CD4-positive, alpha-beta T cell treated with Interleukin-10 for 1 hour (primary cell): ENCODE measurements at regions not wholly inside any gene's neighbourhood (a gene's known extent, or its start where the extent isn't known, plus 50 kb on each side); places are given as distances from the start of the nearest gene placed in this dataset.
"Not testable (repeated sequence)": the region's sequence is repeated elsewhere in the genome, so short reads cannot be mapped to it uniquely, and the experiment has no call there.

Source experiments
- DNase-seq: peaks from one replicate; pipeline ENCODE4 v3.0.0-alpha.2; 2020

DNA sequence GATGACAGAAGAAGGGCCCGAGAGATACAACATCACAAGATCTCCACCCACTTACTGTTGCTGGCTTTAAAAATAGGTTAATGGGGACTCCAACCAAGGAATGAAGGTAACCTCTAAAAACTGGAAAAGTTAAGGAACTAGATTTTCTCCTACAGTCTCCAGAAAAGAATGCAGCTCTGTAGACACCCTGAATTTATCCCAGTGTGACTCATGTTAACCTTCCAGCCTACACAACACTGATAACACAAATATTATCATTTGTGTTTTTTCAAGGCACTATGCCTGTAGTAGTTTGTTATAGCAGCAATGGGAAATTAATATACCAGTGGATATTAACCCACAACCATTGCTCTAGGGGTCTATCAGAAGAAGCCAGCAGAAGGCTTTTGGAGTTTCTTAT is 730.7 kb upstream of the ZP4 start:
- no peak for DNase-seq

DNA sequence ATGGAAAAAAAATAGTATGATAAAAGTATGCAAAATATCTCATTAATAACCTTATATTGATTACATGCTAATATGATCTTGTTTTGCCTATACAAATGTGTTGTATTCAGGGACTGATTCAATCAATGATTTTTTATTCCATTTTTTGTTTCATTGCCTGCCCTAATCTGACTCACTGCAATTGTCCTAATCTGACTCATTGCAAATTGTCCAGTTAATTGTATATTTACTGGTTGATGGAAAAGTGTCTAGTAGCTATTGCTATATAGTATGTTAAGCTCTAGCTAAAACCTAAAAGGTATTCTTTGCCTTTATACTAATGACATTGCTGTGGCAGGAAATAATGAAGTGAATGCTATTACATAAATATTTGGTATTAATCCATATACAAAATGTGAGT is 728.9 kb upstream of the ZP4 start:
- DNase-seq: no peak

DNA sequence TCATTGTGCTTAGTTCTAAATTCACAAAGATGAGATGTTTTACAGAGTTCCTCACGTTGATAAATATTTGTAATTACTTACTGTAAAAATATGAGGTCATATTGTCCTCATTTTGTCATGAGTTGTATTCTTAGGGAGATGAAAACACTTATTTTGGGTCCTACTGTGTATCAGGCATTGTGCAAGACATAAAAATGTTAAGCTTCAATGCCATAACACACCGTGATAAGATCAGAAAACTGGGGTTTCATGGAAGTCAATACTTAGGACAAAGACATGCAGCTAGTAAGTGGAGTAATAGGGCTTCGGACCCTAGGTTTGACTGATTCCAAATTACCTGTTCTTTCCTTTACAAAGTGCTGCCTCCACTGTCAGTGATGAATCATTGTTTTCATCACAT is 720.7 kb upstream of the ZP4 start:
- DNase-seq: no peak

DNA sequence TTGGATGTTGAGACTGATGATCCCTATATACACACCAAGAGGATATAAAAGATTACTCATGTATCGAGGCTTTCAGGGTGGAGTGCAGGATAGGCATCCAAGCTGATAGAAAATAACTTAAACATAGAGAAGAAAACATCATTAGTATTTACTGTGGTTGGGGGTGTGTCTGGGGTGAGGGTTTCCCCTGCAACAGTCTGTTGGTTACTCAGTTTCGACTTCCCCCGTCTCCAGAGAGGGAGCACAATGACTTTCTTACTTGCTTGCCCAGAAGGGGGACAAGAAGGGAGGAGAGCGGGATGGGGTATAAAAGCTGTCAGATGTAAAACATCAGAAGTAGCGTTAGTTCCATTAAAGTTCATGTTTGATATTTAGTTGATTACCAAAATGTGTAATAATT is 717.4 kb upstream of the ZP4 start:
- no peak for DNase-seq

DNA sequence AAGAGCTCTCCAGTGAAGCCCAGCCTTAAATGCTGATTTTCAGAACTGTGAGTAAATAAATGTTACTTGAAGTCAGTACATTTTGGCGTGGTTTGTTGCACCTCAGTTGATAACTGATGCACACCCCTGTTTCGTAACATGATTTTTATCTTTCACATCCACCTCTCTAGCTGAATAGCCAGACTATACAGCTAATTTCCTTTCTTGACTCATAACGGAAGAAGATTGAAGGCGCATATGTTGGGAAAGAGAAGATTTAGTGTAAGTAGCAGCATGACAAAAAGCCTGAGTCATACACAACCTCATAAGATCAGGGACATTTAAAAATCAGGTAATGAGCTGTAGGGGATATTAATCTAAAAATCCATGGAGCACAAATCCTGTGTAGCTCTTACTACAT is 716.2 kb upstream of the ZP4 start:
- no peak for DNase-seq

DNA sequence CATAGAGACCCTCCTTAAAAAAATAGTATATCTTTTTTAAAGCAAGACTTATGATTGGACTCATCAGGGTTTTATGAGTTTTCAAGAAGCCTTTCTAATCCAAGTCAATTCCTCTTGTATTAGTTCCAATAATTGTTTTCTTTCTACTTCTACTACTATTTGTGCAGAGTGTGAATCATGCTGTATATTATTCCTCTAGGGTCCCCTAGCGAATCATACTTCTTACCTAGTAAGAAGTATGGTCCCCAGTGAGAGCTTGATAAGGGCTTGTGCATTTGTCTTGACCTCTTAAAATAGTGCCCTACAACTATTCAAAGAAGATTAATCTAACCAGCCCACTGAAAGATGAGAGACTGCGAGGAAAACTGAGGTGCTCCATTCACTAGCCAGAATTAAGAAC is 715.7 kb upstream of the ZP4 start:
- no peak for DNase-seq

DNA sequence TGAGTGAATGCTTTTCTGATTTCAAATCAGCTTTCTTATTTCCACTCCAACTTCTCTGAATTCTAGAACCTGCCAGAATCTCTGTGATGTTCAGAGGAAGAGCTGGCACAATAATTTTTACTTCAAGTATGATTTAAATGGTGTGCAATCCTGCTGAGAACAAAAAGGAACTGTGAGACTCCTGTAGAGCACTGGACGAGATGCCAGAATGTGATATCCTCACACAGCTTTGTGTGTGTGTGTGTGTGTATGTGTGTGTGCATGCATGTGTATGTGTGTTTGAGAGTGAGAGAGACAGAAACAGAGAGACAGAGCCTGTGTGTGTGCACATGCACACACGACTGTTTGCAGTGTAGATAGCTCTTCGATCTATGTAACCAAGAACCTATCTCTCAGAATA is 713.6 kb upstream of the ZP4 start:
- DNase-seq: no peak

DNA sequence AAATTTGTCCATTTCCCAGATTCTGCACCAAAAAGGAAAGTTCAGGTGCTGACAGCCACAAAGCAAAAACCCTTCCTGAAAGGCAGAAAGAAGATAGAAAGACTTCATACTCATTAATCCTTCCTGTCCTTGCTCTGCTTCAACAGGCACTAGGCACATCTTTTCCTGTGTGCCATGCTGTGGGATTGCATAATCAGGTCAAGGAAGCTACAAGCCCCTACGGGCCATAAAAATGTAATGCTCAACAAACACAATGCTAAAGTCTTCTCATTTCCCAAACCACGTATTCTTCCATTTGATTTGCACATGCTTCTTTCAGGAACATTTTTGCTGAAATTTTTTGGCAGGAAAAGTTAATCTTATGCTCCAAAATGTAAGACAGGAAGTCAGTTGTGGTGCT is 710.9 kb upstream of the ZP4 start:
- DNase-seq: not testable (repeated sequence)

DNA sequence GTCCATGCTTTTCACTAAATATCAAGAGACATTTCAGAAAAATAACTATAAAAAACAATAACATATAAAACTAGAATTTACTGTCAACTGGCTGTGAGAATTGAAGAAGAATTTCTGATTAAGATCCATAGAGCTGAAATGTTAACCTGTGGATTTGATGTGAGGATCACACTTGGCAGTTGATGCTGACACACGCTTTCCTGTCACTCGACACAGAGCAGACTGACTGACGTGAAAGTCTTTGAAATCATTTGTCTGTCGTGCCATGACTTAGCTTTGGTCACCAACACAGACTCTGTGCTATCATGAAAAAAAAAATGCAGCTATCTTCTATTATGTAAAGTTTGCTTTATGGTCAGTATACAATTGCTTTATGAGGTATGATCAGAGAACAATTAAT is 706.0 kb upstream of the ZP4 start:
- no peak for DNase-seq

DNA sequence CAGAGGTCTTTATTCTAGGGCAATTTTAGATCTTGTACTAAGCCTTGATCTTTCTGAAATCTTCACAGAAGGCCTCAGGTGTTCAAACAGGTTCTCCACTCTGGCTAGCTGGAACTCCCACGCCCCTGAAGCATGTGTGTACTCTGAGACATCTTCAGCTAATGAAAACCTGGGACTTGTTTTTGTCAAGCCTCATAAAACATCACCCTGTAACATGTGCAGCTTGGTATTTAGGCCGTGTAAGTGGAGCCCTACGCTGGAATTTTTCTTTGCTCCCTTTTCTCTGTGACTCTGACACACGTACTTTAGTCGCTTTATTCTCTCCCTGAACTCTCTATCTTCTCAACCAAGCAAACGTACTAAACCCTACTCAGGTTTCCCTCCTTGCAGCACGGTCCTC is 701.9 kb upstream of the ZP4 start:
- no peak for DNase-seq

DNA sequence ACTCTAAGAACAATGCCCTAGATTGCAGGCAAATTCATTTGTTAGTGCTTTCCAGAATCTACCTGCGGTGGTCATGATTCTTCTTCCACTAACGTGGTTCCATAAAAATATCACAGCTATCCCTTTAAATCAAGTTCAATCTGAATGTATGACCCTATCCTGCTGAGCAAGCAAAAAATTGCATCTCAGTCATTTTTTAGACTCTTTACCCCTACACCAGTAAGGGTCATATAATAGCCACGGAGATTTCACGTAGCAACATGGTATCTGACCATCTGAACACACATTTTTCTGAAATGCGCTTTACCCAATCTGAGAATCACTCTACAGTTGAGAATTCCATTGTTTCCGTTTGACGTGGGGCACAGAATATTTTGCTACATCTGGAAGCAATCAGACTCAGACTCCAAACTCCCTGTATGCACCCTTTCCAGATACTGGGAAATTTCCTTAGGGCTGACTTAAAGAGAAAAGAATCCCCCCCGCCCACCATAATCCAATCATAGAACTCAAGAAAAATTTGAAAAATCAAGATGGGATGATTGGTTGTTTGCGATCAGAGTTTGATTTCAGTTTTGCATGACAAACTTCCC is 699.2 kb upstream of the ZP4 start:
- DNase-seq: no peak

DNA sequence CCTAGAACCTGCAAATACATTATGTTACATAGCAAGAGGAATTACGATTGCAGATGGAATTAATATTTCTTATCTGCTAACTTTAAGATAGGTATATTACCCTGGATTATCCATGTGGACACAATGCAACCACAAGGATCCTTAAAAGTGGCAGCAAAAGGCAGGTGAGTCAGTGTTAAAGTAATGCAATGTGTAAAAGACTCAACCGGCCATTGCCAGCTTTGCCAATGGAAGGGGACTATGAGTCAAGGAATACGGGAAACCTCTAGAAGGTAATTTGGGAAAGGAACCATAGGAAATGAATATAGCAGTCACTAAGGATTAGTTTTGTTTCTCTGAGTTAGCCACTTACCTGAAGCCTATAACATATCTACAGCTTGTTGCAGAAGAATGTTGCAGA is 692.1 kb upstream of the ZP4 start:
- DNase-seq: no peak

DNA sequence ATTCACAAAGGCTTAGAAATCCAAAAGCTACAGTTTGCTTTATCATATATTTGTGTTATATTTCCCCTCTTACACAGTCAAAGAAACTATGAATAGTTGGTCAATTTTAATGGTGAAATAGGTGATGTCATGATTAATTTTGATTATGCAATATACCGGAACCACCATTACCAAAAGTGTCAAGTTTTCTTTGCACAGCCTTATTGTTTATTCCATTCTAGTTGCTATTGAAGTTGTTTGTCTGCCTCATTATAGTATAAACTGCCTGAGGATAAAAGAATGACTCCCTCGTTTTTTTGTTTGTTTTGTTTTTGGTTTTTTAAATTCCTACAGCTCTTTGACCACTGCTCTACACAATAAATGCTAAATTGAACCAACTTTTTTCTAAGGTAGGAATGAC is 690.6 kb upstream of the ZP4 start:
- no peak for DNase-seq

DNA sequence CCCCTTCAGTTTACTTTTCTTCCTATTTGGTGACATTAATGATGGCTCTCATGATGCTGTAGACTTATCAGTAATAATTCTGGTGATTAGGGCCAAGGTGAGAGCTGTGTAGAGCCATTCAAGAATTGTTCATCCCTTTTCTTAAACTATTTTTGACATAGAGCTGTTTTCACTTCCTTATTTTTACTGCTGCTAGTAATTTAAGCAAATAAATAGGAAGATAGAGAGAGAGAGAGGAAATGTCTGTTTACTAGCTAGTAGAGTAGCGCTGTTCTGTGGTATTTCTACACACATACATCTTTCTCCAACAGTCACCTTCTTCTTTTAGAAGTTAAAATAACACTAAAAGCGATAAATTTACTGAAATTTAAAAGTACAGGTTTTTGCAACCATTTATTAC is 678.0 kb upstream of the ZP4 start:
- DNase-seq: no peak

DNA sequence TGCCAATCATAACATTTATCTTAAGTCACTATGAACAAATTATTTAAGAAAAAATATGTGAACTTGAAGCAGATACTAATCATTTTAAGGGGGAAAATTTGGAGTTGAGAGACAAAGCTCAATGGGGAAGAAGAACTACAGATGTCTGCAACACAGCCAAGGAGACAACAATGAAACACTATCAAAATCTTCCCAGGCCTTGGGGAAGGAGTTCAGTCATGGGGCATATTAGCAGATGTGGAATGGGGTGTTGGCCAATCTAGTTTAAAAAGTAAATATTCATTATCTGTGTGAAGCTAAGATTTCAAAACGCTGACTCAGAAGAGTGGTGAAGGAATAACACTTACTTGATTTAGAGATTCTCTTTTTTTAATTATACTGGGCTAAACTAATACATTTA is 671.6 kb upstream of the ZP4 start:
- DNase-seq: no peak

DNA sequence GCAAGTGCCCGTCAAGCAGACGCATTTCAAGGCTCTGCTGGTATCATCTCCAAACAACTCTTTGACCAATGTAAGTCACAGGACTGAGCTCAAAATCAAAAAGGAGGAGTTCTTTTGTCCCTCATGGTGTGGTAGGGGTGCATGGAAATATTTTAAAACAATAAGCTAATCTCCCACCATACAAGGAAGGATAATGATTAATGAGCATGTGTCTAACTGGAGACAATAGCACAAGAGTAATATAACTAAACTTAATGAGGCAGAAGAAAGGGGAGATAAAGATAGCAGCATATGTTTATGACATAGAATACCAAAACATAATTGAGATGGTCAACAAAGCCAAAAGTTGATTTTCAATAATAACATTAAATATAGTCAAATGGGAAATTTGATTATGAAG is 668.0 kb upstream of the ZP4 start:
- no peak for DNase-seq

DNA sequence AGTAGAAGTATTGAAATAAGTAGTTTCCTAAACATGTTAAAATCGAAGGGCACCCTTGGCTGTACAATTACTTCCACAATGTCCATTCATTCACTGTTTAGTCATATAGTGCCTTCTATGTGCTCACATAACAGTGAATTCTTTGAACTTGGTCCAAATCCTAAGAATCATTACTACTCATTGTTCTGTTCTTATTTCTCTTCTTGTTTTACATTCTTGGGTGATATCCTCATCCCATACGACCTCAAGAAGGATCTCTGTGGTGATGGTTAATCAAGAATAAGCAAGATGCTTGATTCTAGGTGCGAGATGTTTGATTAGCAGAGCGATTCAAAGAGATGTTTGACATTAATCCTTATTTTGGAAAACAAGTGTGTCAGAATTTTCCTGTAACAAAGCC is 667.4 kb upstream of the ZP4 start:
- no peak for DNase-seq

DNA sequence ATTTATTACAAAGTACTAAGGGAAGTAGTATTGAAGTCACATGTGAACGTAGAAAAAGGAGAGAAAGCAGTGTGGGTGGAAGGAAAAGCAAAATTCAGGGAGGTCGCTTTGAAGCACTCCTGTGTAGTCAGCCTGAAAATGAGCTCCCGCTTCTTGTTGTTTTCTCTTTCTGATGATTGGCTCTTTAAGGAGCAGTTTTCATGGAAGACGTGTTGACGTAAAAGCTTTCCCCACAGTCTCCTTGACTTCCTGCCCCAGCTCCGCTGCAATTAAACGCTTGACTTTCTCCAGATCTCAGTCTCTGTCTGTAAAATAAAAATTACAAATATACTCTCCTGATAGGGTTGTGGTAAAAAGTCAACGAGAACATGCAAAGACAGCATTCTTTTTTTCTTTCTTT is 661.5 kb upstream of the ZP4 start:
- DNase-seq: no peak

DNA sequence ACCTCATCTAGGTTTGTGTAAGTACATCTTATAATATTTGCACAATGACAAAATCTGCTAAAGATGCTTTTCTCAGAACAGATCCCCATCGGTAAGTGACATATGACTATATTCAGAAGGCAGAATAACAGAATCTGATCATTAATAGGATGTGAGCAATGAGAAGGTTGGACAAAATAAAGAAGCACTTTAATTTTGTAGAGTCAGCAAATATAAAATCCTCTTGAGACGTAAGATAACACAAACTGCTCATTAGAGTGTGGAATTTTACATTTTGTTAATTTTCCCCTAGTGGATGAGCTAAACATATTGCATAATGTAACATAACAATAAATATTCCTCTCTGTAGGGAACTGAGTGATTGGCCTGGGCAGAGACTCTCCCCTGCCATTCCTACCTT is 658.4 kb upstream of the ZP4 start:
- no peak for DNase-seq

DNA sequence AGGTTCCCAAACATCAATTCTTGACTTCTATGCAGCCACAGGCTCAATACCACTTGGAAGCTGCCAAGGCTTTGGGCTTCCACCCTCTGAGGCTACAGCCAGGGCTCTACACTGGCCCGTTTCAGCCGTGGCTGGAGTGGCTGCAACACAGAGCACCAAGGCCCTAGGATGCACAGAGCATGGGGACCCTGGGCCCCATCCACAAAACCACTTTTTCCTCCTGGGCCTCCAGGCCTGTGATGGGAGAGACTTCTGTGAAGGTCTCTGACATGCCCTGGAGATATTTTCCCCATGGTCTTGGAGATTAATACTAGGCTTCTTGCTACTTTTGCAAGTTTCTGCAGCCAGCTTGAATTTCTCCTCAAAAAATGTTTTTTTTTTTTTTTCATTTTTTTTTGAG is 655.4 kb upstream of the ZP4 start:
- DNase-seq: no peak

DNA sequence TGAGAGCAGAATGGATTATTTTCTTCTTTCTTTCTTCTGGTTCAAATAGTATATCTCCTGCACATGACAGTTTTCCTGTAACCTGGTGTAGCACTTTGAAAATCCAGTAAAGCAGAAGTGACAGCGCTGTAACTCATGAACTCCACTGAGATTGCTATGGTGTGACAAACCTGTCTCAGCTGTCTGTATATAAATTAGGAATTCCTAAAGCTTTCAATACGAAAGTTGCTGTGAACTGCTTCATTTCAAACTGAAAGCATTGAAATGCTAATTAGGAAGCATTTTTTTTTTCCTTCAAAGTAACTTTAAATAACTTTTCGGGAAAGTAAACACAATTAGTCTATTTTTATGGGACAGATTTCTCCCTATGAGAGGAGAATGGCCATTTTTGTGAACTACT is 646.9 kb upstream of the ZP4 start:
- no peak for DNase-seq

DNA sequence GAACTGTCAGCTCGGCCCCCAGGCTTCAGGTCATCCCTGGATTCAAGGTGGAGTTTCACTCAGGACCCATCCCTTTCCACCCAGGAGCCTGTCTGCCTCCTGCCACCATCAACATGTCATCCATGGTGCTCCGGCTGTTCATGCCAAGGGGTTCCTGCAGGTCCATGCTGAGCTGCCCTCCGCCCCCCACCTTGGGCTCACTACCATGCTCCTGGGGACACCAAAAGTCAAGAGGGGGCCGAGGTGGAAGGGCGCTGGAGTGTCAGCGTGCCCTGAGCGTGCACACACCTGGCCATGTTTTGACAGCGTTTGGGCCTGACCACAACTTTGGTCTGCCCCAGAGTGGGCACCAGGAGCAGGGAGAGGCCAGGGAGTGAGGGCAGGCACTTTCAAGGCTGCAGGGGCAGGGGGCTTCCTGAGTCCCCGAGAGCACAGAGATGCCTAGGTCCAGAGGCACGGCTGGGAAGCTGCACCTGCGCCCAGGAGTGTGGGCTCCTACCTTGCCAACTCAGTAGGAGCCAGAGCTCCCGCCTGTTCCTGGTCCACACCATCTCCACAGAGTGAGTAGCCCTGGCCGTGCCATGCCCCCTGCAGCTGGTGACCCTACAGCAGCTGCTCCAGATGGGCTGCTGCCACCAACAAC is 639.6 kb upstream of the ZP4 start:
- DNase-seq: no peak

DNA sequence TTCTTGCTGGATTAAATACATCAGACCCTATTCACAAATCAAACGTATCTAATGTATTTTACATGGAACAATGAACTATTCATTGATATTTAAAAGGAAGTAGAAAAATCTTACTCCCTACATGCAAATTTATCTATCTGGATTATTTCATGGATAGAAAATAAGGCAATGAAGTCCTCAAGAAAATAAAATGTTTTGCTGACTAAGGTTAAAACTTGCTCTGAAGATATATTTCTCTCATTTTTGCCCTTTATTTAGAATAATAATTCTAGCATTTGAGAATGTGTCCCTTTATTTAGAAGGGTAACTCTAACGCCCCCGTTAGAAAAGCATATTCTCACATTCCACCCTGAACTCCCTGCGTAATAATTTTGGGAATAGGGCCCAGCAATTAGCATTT is 627.0 kb upstream of the ZP4 start:
- DNase-seq: no peak

DNA sequence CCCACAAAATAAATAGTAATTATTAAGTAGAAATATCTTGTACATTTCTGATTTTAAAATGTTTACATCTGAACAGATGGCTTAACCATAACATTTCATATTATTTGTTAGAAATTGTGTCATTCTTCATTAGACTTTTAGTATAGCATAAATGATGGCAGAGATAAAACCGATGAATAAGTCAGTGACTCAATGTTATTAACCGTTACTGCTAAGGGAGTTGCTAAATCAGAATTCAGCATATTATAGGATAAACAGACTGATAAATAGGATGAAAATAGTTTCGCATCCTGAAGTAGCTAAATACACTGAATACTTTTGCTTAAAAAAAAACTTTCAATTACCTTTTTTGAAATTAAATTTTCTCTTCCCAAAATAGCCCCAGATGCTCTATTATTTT is 610.6 kb upstream of the ZP4 start:
- DNase-seq: no peak

DNA sequence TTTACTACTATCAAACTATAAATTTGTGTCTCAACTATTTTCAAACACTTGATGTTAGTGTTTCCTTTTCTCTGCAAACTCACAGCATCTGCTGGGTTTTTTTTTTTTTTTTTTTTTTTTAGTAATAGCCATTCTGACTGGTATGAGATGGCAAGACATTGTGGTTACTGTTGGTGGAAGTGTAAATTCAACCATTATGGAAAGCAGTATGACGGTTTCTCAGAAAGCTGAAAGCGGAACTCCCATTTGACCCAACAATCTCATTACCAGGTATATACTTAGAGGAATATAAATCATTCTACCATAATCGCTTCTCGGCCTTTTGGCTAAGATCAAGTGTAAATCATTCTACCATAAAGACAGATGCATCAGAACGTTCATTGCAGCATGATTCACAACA is 608.3 kb upstream of the ZP4 start:
- DNase-seq: no peak

DNA sequence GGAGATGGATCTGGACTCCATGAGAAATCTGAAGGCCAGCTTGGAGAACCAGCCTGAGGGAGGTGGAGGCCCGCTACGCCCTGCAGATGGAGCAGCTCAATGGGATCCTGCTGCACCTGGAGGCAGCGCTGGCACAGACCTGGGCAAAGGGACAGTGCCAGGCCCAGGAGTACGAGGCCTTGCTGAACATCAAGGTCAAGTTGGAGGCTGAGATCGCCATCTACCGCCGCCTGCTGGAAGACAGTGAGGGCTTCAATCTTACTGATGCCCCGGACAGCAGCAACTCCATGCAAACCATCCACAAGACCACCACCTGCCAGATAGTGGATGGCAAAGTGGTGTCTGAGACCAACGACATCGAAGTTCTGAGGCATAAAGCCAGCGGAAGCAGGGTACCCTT is 601.5 kb upstream of the ZP4 start:
- DNase-seq: no peak
